ENCODE measurements at regions not wholly inside any gene's neighbourhood (a gene's known extent, or its start where the extent isn't known, plus 50 kb on each side); places are given as distances from the start of the nearest gene placed in this dataset.
"Not testable (repeated sequence)": the region's sequence is repeated elsewhere in the genome, so short reads cannot be mapped to it uniquely, and the experiment has no call there.

DNA sequence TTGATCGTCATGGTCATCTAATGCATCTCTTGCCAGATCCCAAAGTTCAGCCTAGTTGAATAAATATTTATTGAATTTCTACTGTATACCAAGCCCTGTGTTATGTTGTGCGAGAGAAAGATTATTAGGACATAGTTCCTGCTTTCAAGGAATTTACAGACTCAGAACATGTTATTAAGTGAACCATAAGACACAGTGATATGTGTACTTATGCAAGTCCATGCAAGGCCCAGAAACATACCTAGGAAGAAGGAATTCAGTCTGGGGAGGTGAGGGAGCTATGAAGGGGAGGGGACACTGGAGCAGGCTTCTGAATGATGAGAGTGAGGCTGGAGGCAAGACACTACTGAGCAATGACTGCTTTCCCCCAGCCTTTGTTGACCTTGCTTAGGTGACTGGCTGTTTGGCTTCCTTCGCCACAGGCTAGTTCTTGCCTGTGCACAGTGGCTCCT lies 81.4 kb downstream of the ACAA2 start:
- DNase-seq (ENCODE audit: low spot score) = no peak

DNA sequence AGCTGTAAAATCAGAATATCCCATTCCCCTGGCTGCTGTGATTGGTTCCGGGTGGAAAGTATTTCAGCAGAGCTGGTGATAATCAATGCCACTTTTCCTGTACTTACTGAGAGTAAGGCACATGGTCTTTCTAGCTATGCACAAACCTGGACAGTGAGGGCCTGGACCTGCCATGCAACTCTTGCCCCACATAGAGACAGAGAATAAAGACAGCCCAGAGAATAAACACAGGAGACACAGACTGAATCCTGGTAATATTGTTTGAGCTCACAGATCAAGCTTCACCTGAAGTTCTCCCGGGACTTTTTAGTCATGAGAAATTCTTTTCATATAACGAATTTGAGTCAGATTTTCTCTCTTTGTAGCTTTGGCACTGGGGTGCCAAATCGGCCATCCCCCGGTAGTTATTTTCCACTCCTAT lies 81.9 kb downstream of the ACAA2 start:
- DNase-seq (ENCODE audit: low spot score) = no peak

DNA sequence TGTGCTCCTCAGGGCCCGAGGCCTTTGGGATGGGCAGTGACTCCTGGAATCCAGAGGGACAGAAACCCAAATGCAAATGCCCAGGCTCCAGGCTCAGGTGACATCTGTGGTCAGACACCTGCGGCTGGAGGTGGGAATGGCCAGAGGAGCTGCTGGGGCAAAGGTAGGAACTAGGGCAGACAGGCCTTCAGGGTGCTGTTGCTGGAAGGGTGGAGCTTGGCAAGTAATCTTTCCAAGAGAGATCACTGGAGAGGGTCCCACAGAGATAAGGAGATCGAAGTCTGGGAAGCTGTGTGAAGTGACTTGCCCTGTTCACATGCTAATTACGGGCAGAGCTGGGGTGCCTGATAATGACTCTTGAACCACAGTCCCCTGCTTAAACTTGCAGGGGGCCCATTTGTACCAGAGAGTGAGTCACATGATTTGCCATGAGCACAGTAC lies 82.4 kb downstream of the ACAA2 start:
- DNase-seq (ENCODE audit: low spot score) = no peak

DNA sequence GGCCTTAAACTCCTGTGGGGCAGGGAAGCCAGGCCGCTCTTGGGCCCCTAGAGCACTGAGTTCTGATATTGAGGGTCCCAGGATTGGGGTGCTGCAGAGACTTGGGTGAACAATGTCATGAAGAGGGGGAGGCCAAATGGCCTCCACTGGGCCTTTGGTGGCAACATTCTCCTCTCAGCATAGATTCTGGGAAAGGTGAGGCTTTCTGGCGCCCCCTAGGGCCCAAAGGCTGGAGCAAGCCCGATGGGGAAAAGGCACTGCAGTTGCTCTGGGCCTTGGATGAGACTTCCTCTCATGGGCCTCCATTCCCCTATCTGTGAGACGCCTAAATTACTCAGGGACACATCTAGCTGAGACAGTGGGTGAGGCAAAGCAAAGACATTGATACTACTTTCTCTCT lies 84.8 kb downstream of the ACAA2 start:
- DNase-seq (ENCODE audit: low spot score) = peak; percentile 64

DNA sequence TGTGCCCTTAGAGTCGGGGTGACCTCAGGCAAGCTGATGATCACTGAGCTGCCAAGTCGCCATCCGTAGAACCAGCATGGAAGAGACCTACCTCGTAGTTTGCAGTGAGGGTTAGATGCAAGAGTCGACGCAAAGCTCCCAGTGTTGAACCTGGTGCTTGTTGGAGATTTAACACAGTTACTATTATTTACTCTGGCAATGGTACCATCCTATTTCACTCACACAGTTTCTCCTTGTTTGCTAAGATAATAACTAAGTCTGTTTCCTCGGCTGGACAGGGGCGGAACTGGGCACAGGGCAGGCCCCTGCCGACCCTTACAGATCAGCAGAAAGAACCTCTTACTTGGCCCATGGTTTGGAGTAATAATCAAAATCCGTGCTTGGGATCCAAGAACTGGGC lies 85.5 kb downstream of the ACAA2 start:
- no peak for DNase-seq (ENCODE audit: low spot score)

DNA sequence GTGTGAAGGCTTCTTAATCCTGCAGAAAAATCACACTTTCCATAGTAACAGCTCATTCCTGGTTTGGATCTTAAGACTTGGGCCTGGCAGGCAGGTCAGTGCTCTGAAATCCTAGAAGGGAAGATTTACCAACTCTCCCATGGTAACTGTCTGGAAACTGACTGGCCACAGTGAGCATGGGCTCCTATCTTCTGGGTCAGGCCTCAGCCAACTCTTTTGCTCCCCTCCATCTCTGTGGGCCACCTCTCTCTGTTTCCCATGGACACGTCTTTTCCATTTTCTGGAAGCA lies 86.7 kb downstream of the ACAA2 start:
- no peak for DNase-seq (ENCODE audit: low spot score)

DNA sequence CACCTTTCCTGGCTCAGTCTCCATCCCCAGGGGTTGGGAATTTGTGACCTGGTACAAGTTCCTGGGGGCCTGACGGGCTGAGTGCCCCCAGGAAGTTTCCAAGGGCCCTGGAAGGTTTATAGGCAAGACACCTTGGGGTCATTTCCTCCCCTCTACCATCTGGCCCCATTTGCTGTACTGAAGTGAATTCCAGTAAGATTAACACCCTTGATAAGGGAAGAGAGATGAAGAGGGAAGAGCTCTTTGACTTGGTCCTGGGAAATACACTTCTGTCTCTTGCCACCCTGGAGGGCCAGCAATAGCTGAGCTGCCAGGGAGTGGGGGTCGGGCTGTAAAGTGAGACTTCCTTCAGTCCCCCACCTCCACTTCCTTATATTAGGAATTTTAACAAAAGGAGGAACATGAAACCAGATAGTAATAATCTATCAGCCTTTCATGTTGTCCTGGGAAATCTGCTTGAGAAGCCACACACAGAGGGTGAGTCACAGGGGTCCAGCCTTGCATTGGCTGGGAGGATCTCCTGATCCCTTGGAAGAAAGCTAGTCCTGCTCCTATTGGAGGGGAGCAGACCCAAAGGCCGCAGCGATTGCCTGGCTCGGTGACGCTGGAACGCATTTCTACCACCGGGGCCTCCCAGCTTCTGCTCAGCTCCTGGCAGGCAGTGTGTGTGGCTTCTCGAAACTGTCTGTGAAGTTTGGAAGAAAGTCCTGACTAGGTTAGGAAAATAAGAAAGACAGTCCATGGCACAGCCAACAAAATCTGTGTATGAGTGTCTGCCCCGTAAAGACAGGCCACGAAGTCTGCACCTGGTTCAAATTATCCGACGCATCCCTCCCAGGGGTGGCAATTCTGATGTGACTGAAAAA lies 87.3 kb downstream of the ACAA2 start:
- peak; percentile 94 for DNase-seq (ENCODE audit: low spot score)

DNA sequence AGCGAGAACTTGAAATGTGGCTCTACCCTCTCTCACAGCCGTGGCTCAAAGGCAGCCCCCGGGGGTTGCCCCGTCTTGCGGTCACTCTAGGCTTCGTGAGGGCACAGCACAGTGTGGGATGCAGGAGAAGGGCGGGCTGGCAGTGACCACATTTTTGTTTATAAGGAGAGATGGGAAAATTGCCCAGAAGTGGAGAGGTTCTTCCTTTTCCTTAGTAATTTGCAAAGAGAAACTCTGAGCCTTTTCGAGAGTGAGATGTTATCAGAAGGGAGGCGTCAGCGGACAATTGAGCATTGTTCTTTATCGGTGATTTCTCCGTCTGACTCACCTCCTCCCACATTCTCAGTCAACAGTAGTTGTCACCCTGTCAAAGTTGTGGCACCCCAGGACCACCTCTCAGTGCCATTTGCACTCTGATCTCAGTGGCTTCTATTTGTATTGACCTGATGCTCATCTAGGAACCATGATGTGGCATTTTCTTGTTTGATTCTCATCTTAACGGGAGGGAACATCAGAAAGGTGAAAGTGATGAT lies 89.6 kb downstream of the ACAA2 start:
- no peak for DNase-seq (ENCODE audit: low spot score)

DNA sequence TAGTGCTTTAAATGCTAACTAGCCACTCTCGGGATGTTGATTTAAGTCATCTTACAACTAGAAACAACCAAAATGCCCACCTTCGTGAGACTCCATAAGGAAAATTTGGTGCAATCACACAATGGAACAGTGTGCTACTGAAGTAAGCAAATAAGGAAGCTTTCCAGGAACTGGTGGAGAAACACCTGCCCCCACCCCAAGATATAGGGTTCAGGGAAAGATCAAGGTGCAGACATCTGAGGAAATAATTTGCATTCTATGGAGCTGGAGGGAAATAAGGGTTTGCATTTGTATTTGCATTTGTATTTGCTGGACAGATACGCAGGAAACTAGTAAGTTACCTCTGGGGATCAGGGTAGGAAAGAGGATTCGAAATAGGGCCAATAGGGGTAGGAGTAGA lies 90.9 kb downstream of the ACAA2 start:
- no peak for DNase-seq (ENCODE audit: low spot score)

DNA sequence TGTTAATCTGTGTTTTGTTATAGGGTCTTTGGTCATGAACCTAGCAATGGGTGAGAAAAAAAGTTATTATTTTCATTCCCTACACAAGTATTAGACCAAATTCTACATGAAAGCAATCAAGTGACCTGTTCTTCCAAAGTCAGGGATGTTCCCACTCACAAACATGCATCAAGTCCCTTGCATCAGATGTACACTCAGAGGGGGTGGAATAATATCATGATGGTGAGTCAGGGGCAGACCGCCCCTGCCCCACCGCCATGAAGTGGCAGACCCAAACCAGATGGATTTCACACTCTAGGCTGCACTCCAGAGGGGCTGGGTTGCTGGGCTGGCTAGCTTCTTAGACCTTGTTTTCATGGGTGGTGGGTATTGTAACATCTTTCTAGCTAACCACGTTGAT lies 91.4 kb downstream of the ACAA2 start:
- no peak for DNase-seq (ENCODE audit: low spot score)

DNA sequence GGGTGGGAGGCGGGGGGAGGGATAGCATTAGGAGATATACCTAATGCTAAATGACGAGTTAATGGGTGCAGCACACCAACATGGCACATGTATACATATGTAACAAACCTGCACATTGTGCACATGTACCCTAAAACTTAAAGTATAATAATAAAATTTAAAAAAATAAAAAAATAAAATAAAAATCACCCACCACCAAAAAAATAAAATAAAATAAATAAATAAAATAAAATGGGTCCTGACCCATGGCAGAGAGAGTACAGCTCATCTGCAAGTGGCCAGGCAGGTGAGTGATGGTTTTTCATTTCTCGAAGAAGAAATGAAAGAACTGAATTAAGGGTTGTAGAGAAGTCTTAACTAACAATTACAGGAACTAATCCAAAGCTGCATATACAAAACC lies 92.4 kb downstream of the ACAA2 start:
- DNase-seq (ENCODE audit: low spot score) = not testable (repeated sequence)

DNA sequence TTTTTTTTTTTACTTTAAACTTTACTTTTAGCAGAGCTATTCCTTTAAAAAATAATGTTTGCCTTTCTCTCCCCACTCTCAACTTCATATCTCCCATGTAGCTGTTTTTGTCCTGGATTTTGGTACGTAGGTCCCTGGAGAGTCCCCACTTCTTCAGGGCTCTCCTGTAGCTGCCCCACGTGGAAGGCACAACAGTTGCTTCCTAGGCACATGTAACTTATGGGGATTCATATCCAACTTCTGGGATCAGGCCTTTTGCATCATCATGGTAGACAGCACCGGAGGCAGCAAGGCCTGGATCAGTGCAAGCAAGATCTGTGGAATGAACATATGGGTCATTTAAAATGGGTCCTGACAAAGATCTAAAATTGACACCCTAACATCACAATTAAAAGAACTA lies 95.7 kb downstream of the ACAA2 start:
- DNase-seq (ENCODE audit: low spot score) = no peak

DNA sequence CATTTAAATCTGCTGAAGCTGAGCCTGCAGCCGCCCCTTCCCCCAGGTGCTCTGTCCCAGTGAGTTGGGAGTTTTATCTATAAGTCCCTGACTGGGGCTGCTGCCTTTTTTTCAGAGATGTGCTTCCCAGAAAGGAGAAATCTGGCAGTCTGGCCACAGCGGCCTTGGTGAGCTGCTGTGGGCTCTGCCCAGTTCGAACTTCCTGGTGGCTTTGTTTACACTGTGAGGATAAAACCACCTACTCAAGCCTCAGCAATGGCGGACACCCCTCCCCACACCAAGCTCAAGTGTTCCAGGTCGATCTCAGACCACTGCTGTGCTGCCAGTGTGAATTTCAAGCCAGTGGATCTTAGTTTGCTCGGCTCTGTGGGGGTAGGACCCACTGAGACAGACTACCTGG lies 97.3 kb downstream of the ACAA2 start:
- DNase-seq (ENCODE audit: low spot score) = no peak

DNA sequence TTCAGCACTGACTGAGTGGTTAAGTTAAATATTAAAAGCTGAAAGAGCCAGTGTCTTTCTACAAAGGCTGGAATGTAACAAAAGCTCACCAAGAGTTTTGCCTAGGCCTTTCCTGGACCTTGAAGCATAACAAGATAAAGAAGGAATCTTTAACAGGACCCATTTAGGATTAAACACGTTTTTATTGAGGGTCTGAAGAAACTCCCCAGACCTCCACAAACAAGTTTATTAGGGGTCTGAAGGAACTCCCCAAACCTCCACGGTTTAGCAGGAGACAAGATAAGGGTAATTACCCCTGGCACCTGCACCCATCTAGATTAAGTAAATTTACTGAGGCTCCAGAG lies 104.0 kb downstream of the ACAA2 start:
- no peak for DNase-seq (ENCODE audit: low spot score)

DNA sequence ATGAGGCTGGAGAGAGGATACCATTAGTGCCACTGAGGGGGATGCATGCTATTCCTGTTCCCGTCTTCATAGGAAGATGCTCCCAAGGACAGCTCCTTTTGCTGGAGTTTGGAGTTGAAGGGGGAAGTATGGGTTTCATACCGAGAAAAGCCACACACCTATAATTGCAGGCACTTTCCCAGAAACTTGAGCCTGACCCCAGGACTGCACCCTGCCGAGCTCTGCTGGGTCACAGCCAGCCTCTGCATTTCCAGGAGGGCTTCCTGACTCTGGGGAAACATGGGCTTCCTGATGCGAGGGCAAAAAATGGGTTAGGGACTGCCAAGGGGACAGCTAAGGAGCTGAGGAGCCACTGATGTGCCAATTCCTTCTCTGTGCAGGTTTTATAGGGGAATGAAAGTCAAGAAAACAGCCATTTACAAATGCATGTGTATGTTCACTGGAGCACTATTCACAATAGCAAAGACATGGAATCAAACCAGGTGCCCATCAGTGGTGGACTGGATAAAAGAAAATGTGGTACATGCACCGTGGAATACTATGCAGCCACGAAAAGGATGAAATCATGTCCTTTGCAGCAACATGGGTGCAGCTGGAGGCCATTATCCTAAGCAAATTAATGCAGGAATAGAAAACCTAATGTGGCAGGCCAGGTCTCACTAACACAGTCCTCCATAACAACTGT lies 104.5 kb downstream of the ACAA2 start:
- no peak for DNase-seq (ENCODE audit: low spot score)

DNA sequence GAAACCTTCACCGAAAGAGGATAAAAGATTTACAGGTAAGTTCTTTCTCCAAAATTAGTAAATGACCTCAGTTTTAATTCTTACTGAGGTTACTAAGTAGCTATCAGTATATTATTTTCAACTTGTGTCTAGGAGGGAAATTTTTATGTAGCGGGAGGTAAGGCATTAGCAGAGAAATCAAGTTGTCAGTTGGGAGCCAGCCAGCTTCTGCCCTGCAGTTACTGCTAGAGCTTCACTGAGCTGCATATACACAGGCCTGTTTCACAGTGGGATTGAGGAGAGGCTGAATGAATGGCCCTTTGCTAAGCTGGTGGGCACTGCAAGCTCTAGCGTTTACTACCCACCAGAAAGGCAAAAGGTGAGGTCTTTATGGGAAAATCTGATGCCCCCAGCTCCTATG lies 105.7 kb downstream of the ACAA2 start:
- no peak for DNase-seq (ENCODE audit: low spot score)

DNA sequence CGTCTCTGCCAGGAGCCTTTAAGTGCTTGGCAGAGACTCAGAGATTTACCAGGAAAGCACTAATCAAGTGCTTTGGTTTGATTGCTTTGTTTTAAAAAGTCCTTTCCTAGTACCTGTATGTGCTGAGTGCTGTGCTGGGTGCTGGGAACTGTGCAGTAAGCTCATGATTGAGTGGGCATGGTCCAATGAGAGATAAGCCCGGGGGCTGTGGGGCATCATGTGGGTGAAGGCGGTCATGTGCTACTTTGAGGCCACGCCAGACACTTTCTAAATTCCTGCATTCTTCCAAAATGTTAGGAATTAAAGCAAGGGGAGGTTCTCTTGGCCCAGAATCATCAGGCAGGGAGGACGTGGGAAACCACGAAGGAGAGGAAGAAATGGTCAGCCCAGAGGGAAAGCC lies 109.0 kb downstream of the ACAA2 start:
- DNase-seq (ENCODE audit: low spot score) = peak; percentile 24

DNA sequence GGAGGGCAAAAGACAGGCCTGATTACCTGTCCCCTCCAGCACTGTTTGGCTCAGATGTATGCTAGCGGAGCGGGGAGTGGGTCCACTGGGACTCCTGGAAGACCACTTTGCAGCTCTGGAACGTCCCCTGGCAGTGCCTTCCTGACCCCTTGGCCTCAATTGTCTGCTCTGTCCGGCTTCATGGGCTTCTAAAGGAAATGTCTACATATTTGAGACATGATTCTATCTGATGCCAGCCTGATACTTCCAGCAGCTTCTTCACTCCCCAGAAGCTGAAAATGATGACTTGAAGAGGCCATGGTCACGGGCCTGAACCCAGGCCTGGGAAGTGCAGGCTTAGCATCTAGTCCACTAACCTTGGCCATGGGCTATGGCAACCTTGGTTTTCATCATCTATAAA lies 112.1 kb downstream of the ACAA2 start:
- DNase-seq (ENCODE audit: low spot score) = no peak

DNA sequence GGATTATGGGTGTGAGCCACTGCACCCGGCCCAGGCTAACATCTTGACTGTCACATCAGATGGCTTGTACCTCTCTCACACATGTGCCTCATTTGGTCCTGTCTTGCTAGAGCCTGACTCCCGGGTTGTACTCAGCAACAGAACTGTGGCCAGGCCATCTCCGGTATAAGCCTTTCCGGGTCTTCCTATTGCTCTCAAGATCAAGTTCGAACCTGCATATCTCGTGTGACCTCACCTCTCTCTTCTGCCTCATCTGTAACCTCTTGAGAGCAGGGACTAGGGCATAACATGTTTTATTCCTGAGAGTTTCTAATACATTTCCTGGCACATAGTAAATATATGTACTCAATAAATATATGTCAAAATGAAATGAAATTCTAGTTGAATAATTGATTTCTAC lies 114.0 kb downstream of the ACAA2 start:
- DNase-seq (ENCODE audit: low spot score) = no peak

DNA sequence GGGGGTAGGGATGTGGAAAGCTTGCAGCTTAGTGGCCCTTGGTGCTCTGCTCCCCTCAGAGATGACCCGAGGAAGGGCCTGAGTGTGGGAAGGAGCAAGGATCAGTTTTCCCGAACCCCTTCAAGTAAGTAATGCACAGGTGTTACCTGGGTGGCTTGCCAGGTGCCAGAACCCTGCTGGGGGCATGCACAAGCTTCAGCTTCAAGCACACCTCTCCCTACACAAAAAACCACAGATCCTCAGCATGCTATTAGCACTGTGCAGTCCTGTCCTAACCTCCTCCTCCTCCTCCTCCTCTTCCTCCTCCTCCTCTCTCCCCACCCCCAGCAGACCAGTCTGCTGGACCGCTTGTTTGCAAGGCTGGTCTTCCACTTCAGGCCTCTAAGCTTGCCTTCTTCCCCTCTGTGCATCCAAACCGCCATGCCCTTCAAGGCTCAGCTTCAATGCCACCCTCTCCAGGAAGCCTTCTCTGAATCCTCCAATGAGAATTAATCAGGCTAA lies 114.8 kb downstream of the ACAA2 start:
- no peak for DNase-seq (ENCODE audit: low spot score)

DNA sequence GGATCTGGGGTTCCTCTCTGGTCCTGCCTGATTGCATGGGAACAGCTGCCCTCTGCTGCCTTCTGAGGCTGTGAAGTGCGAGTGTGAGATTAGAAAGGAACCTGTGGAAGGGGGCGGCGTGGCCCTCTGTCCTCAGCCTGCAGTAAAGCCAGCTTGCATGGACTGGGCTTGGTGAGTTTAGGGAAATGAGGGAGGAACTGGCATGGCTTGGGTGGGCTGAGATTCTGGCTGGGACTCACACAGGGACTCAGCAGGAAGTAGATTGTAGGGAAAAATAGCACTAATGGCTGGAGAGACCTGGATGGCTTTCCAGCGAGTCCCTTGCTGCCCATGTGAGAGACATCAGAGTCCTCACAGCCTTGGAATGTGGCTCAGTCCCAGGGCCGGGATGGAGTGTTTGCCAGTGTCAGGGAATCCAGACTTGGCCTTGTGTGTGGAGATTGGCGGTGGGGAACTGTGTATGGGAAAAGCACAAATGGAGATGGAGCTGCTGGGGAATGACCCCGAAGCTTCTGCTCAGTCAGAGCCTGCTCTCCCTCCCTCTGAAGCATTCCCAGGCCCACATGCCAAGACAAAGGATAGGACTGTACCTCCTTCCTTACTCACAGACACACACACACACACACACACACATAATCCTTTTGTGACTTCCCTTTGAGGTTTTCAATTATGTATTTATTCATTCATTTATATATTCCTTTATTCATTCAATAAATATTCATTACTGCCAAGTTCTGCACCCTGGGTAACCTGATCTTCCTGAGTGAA lies 115.4 kb downstream of the ACAA2 start:
- DNase-seq (ENCODE audit: low spot score) = peak; percentile 75

DNA sequence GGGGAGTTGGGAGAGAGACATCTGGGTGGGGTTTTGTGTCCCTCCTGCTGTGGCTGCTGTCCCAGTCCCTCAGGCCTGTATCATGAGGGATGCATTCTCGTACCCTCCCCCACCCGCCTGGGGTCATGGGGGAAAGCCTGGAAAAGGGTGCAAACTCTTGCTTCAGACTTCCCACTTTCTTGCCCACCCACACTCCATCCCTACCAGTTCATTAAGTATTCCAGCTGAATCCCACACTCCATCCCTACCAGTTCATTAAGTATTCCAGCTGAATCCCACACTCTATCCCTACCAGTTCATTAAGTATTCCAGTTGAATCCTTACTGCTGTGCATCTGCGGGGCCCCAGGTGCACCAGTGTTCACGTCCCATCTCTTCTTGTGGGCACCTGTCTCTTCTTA lies 116.3 kb downstream of the ACAA2 start:
- DNase-seq (ENCODE audit: low spot score) = no peak

DNA sequence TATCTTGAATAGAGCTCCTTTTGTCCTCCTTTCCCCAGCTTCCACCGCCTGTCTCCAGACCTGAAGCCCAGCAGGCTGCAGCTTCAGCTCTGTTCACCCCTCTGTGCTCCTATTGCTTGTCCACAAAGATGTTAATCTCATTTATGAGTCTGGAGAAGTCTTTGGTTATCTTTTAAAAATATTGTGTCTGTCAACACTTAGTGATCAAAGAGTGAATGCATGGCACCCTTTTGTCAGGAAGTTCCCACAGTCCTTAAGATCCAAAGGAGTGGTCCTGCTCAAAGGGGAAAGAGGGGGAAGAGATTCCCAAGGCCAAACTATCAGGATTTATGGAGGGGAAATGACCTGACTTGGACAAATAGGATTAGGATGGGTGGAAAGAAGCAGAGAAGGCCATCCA lies 118.9 kb downstream of the ACAA2 start:
- no peak for DNase-seq (ENCODE audit: low spot score)
